A673 (cell line): ENCODE measurements at regions not wholly inside any gene's neighbourhood (a gene's known extent, or its start where the extent isn't known, plus 50 kb on each side); places are given as distances from the start of the nearest gene placed in this dataset.
"Not testable (repeated sequence)": the region's sequence is repeated elsewhere in the genome, so short reads cannot be mapped to it uniquely, and the experiment has no call there.

Source experiments
- BruUV-seq: library from RNA; stranded (reverse); fragments of 400-500 nt; replicated peaks from 2 replicates; lab custom pipeline; 2021; lab: Mats Ljungman, UMichigan
- CTCF ChIA-PET: fragments of 300-600 bp; sonication (Branson Sonifier 250); formaldehyde crosslinking; loops from one replicate; lab custom pipeline; 2022; ENCODE audit warnings: antibody characterized with exemption; lab: Charles Lee
- POLR2A ChIA-PET: fragments of 300-600 bp; sonication (Branson Sonifier 250); formaldehyde crosslinking; loops from one replicate; lab custom pipeline; 2022; ENCODE audit warnings: antibody characterized with exemption; ENCODE audit not compliant: low non-redundant PET; lab: Charles Lee
- DNase-seq: peaks from one replicate; pipeline ENCODE4 v3.0.0-alpha.2; 2015; ENCODE audit warnings: low spot score
- H3K27ac ChIP-seq: fragments of 200-600 bp; sonication (generic); 2 replicates; pipeline ENCODE4 v1.5.1; 2016; ENCODE audit warnings: mixed run types, low read depth, mild to moderate bottlenecking, mixed read lengths, antibody characterized with exemption, low read length; ENCODE audit not compliant: poor library complexity, severe bottlenecking
- H3K27me3 ChIP-seq: fragments of 200-600 bp; sonication (generic); replicated peaks from 2 replicates; pipeline ENCODE4 v1.6.1; 2017; ENCODE audit warnings: mixed run types, low read depth, mild to moderate bottlenecking, mixed read lengths, antibody characterized with exemption, low read length; ENCODE audit not compliant: insufficient read depth, poor library complexity
- H3K36me3 ChIP-seq: fragments of 200-600 bp; sonication (generic); 2 replicates; pipeline ENCODE4 v1.6.1; 2016; ENCODE audit warnings: mixed run types, mild to moderate bottlenecking, mixed read lengths, antibody characterized with exemption, low read length; ENCODE audit not compliant: insufficient read depth, poor library complexity, severe bottlenecking
- H3K4me1 ChIP-seq: fragments of 200-600 bp; sonication (generic); 2 replicates; pipeline ENCODE4 v1.6.1; 2017; ENCODE audit warnings: mixed run types, mild to moderate bottlenecking, mixed read lengths, antibody characterized with exemption, low read length; ENCODE audit not compliant: insufficient read depth, poor library complexity, severe bottlenecking
- H3K4me3 ChIP-seq: fragments of 200-600 bp; sonication (generic); 2 replicates; pipeline ENCODE4 v1.5.1; 2016; ENCODE audit warnings: low read depth, mixed run types, mild to moderate bottlenecking, mixed read lengths, low read length; ENCODE audit not compliant: poor library complexity, severe bottlenecking
- H3K9me3 ChIP-seq: fragments of 200-600 bp; sonication (generic); 2 replicates; pipeline ENCODE4 v1.6.1; 2016; ENCODE audit warnings: mixed run types, low read depth, mild to moderate bottlenecking, mixed read lengths, antibody characterized with exemption, low read length; ENCODE audit not compliant: poor library complexity, severe bottlenecking
- EZH2 ChIP-seq: fragments of 200-600 bp; sonication (generic); IDR thresholded peaks from 2 replicates; pipeline ENCODE4 v1.6.1; 2017; ENCODE audit warnings: borderline replicate concordance, low read depth, mild to moderate bottlenecking, mixed read lengths, antibody characterized with exemption, low read length; ENCODE audit not compliant: poor library complexity, severe bottlenecking
- intact Hi-C: fragments of 100-400 bp; cut with micrococcal nuclease; formaldehyde crosslinking; loops from one replicate; pipeline ENCODE4 v1.10.0; 2022; ENCODE audit not compliant: unreplicated experiment
- TF ChIP-seq, protein P1 (sequence below): fragments of 300-800, 200-600 bp; sonication (generic); conservative IDR thresholded peaks from 2 replicates; pipeline ENCODE4 v1.5.1; 2017; ENCODE audit warnings: low read depth, mild to moderate bottlenecking, antibody characterized with exemption, low read length, moderate library complexity, mixed read lengths

DNA sequence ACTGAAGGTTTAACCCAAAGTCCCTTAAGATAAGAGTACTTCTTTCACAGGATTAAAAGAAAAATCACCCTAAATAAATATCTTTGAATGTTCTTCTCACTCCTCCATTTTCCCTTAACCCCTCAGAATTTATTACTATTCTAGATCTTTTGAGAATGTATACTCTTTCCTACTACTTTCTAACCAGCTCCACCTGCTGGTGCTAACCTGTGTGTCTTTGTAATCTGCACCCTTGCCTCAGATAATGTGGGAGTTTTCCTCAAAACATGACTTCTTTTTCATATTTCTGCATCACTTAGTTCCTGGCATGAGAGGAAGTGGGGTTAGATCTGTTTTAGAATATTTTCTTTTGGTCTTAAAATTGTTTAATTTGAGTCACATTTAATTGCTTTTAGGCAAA lies 394.2 kb downstream of the BMP2 start:
- no peaks in the 10 kb centered on the region for H3K27me3 ChIP-seq
- no peak overlapping the region for H3K4me3 ChIP-seq
- BruUV-seq, result no TSS peak
- POLR2A ChIA-PET, result no interaction called here
- H3K27ac ChIP-seq, result no peak overlapping the region
- no peaks in the 10 kb centered on the region for H3K36me3 ChIP-seq
- CTCF ChIA-PET, result no interaction called here
- no peaks in the 10 kb centered on the region for H3K4me1 ChIP-seq
- intact Hi-C loops, result no loop called here
- no peak for TF ChIP-seq EZH2
- TF ChIP-seq, protein P1, sequence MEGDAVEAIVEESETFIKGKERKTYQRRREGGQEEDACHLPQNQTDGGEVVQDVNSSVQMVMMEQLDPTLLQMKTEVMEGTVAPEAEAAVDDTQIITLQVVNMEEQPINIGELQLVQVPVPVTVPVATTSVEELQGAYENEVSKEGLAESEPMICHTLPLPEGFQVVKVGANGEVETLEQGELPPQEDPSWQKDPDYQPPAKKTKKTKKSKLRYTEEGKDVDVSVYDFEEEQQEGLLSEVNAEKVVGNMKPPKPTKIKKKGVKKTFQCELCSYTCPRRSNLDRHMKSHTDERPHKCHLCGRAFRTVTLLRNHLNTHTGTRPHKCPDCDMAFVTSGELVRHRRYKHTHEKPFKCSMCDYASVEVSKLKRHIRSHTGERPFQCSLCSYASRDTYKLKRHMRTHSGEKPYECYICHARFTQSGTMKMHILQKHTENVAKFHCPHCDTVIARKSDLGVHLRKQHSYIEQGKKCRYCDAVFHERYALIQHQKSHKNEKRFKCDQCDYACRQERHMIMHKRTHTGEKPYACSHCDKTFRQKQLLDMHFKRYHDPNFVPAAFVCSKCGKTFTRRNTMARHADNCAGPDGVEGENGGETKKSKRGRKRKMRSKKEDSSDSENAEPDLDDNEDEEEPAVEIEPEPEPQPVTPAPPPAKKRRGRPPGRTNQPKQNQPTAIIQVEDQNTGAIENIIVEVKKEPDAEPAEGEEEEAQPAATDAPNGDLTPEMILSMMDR, result peak; percentile 36
- no peaks in the 10 kb centered on the region for H3K9me3 ChIP-seq
- DNase-seq, result peak; percentile 2

DNA sequence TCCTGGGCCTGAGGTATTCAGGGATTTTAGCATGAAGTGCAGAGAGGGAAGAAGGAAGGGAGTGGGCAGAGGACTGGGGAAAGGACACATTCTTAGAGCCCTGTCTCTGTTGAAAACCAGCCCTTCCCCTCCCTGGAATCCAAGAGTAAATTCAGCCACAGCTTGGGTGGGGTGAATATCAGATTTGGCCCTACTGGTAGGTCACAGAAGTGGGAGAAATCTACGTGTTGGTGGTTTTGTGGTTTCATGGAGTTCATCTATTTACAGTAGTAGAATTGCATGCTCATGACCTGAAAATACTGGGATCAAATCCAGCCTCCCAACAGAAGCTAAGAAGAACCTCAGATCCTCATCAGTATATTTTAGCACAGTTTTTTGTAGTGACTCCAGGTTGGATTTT lies 404.4 kb downstream of the BMP2 start:
- H3K27me3 ChIP-seq, result no peaks in the 10 kb centered on the region
- intact Hi-C loops, result no loop called here
- no peaks in the 10 kb centered on the region for H3K36me3 ChIP-seq
- POLR2A ChIA-PET, result no interaction called here
- DNase-seq, result no peak
- TF ChIP-seq, protein P1, result no peak
- no peak for TF ChIP-seq EZH2
- no TSS peak for BruUV-seq
- H3K4me1 ChIP-seq, result no peaks in the 10 kb centered on the region
- H3K27ac ChIP-seq, result no peak overlapping the region
- H3K4me3 ChIP-seq, result no peak overlapping the region
- CTCF ChIA-PET, result no interaction called here
- H3K9me3 ChIP-seq, result no peaks in the 10 kb centered on the region

DNA sequence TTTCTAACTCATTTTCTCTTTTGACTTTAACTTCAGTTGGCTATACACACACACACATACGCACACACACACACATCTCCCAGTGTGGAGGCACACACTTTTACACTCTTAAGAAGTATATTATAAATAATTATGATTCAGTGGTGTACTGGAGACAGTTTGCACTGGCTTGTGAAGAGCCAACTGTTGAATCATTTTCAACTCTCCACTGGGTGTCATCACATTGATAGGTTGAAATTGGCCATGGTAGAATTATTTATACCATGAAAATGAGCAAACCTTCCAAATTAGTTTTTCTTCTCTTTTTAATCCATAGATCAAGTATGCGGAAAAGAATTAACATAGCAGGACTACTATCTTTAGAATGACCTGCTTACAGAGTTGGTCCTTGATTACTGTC lies 407.1 kb downstream of the BMP2 start:
- Histone ChIP-seq H3K9me3 (peaks cover 3% of the 10 kb centered on the region), H3K27me3 (no peaks in the 10 kb centered on the region), H3K36me3 (no peaks in the 10 kb centered on the region), H3K4me3 (no peak overlapping the region), H3K27ac (no peak overlapping the region), H3K4me1 (no peaks in the 10 kb centered on the region)
- intact Hi-C loops, result no loop called here
- DNase-seq, result no peak
- CTCF ChIA-PET, result no interaction called here
- TF ChIP-seq EZH2, result no peak
- TF ChIP-seq, protein P1, result no peak
- BruUV-seq, result no TSS peak
- POLR2A ChIA-PET, result no interaction called here

DNA sequence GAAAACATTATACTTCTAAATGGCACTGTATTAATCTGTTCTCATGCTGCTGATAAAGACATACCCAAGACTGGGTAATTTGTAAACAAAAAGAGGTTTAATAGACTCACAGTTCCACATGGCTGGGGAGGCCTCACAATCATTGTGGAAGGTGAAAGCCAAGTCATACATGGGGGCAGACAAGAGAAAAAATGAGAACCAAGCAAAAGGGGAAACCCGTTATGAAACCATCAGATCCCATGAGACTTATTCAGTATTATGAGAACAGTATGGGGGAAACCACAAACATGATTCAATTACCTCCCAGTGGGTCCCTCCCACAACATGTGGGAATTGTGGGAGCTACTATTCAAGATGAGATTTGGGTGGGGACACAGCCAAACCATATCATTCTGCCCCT lies 408.3 kb downstream of the BMP2 start:
- H3K9me3 ChIP-seq, BruUV-seq, DNase-seq, H3K36me3 ChIP-seq, H3K27ac ChIP-seq, CTCF ChIA-PET, H3K4me1 ChIP-seq, intact Hi-C loops, H3K27me3 ChIP-seq, POLR2A ChIA-PET, H3K4me3 ChIP-seq: not testable (repeated sequence)
